Activated naive CD4-positive, alpha-beta T cell treated with anti-CD3 and anti-CD28 coated beads, Interleukin-2, amount 10 ng/mL, durations not matched to agents 7 days and 5 days (primary cell): ENCODE measurements at regions not wholly inside any gene's neighbourhood (a gene's known extent, or its start where the extent isn't known, plus 50 kb on each side); places are given as distances from the start of the nearest gene placed in this dataset.

ENCODE experiments used
- CTCF ChIA-PET: fragments of 350-600 bp; sonication (Branson Sonifier 250); formaldehyde crosslinking; loops from one replicate; lab custom pipeline; 2021; ENCODE audit warnings: antibody characterized with exemption; lab: Charles Lee
- DNase-seq: peaks from one replicate; pipeline ENCODE4 v3.0.0-alpha.2; 2020
- H3K27ac Mint-ChIP-seq: one replicate; pipeline ENCODE4 v1.8.0; 2021; ENCODE audit warnings: mild to moderate bottlenecking, moderate library complexity, mixed read lengths
- H3K27me3 Mint-ChIP-seq: one replicate; pipeline ENCODE4 v1.8.0; 2021; ENCODE audit warnings: mild to moderate bottlenecking, mixed read lengths
- H3K36me3 Mint-ChIP-seq: one replicate; pipeline ENCODE4 v1.8.0; 2021; ENCODE audit warnings: mixed read lengths
- H3K4me1 Mint-ChIP-seq: one replicate; pipeline ENCODE4 v1.8.0; 2021; ENCODE audit warnings: mixed read lengths
- H3K4me3 Mint-ChIP-seq: one replicate; pipeline ENCODE4 v1.8.0; 2021; ENCODE audit warnings: mild to moderate bottlenecking, moderate library complexity, mixed read lengths
- H3K9me3 Mint-ChIP-seq: one replicate; pipeline ENCODE4 v1.8.0; 2021; ENCODE audit warnings: mixed read lengths

DNA sequence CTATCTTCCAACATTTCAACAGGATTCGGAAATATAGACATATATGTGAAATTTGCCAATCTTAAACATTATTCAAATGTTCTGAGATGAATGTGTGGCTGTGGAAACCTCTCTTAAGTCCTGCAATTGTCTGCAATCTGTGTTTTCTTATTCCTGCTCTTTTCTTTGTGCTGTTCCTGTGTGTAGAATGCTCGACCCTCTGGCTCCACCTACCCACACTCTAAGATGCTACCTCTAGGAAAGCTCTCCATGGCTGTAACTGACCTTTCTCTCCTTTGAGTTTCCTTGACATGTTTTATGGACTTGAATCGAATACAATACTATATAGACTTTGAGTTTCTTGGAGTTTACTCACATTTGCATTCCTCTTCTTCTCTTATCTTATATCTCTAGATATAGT is 120.6 kb upstream of the ASTN2 start:
- no peaks in the 10 kb centered on the region for H3K36me3 Mint-ChIP-seq

DNA sequence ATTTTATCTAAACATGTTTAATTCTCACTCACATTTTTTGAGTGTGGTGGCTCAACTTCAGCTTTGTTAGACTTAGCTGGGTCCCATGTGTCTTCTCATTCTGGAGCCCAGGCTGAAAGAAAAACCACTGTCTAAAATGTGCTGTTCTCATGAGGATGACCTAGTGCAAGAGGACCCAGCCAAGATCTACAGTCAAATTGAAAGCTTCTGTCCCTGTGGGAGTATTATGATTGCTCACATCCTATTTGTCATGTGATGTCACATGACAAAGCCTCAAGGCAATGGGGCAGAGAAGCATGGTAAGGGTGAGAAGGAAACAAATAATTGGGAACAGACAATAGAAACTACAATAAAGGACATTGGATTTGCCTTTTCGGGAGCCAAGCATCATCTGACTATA is 113.4 kb upstream of the ASTN2 start:
- Mint-ChIP-seq H3K36me3 (no peaks in the 10 kb centered on the region), H3K4me3 (no peak overlapping the region), H3K9me3 (no peaks in the 10 kb centered on the region), H3K27ac (no peak overlapping the region), H3K27me3 (no peaks in the 10 kb centered on the region), H3K4me1 (no peaks in the 10 kb centered on the region)
- CTCF ChIA-PET: interaction anchor here (1.0 kb wide), 1 partner anchor 29 kb away, joined by 4 read pairs; no protein-coding TSS in a partner anchor
- no peak for DNase-seq

More for the DNA sequence above, 120.6 kb upstream of the ASTN2 start:
- CTCF ChIA-PET: no interaction called here
- Mint-ChIP-seq H3K4me1 (no peaks in the 10 kb centered on the region), H3K9me3 (no peaks in the 10 kb centered on the region), H3K27me3 (no peaks in the 10 kb centered on the region), H3K4me3 (no peak overlapping the region), H3K27ac (no peak overlapping the region)
- DNase-seq: no peak

DNA sequence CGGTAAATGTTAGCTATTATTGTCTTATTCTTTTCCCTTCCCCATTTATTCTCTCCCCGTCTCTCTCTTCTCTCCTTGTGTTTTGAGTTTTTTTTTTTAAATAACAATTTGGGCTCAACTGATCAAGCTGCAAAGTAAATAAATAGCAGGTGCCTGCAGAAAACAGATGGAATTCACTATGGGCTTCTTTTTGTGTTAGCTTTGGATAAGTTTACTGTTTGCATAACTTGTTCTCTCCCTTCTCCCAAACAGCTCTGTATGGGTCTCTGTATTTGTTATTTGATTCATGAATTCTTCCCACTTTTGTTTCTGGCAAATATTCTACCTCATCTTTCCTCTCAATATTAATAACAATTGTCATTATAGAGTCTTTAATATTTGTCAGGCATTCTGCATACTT is 111.8 kb upstream of the ASTN2 start:
- no peaks in the 10 kb centered on the region for H3K36me3 Mint-ChIP-seq
- no peaks in the 10 kb centered on the region for H3K27me3 Mint-ChIP-seq
- H3K27ac Mint-ChIP-seq: no peak overlapping the region
- CTCF ChIA-PET: interaction anchor here (1.2 kb wide), 1 partner anchor 39 kb away, joined by 3 read pairs; no protein-coding TSS in a partner anchor
- no peaks in the 10 kb centered on the region for H3K4me1 Mint-ChIP-seq
- no peak overlapping the region for H3K4me3 Mint-ChIP-seq
- no peak for DNase-seq
- no peaks in the 10 kb centered on the region for H3K9me3 Mint-ChIP-seq

DNA sequence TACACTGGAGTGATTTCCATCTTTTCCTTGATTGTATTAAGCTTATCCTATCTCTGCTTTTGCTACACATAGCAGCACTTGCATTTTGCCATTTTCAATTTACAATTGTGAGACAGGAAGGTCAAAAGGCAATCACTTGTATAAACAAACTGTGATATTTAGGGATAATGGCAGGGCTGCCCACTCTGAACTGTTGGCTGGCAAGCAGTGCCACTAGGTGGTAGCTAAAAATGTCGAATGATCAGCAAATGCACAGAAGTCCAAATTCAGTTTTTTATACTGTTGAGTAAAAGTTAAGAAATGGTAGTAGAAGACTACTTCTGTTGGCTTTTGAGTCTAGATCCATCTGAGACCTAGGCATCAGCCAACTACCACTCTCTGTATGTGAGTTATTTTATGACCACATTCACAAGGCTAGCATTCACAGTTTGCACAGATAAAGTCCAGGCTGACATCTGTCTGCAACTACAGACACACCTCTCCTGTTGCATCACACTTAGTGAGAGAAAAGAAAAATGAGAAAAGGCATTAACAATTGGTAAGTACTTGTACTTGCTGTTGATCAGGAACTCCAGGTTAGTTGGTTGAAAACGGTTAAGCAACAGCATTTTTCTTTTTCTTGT is 108.8 kb upstream of the ASTN2 start:
- Mint-ChIP-seq H3K4me3 (no peak overlapping the region), H3K4me1 (no peaks in the 10 kb centered on the region), H3K9me3 (no peaks in the 10 kb centered on the region), H3K27ac (no peak overlapping the region), H3K27me3 (no peaks in the 10 kb centered on the region), H3K36me3 (no peaks in the 10 kb centered on the region)
- DNase-seq: no peak
- CTCF ChIA-PET: no interaction called here

DNA sequence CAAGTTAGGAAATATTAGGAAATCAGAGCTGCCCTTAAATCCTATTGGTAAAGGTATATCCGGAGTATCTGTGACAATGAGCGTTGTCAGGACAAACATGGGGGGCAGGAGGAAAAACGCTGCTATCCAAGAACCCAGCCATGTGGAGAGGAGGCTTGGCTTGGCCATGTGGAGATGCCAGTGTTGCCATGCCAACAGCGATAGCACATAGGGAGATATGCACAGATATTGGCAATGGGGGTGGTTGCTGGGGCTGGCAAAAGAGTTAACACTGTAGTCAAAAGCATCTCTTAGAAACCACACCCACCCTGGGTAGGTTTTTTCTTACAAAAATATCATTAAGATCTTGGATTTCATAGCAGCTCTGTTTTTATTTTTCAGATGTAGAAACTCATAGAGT is 106.4 kb upstream of the ASTN2 start:
- no peak overlapping the region for H3K4me3 Mint-ChIP-seq
- DNase-seq: no peak
- H3K36me3 Mint-ChIP-seq: no peaks in the 10 kb centered on the region
- no peaks in the 10 kb centered on the region for H3K4me1 Mint-ChIP-seq
- no peaks in the 10 kb centered on the region for H3K9me3 Mint-ChIP-seq
- CTCF ChIA-PET: no interaction called here
- no peaks in the 10 kb centered on the region for H3K27me3 Mint-ChIP-seq
- no peak overlapping the region for H3K27ac Mint-ChIP-seq

DNA sequence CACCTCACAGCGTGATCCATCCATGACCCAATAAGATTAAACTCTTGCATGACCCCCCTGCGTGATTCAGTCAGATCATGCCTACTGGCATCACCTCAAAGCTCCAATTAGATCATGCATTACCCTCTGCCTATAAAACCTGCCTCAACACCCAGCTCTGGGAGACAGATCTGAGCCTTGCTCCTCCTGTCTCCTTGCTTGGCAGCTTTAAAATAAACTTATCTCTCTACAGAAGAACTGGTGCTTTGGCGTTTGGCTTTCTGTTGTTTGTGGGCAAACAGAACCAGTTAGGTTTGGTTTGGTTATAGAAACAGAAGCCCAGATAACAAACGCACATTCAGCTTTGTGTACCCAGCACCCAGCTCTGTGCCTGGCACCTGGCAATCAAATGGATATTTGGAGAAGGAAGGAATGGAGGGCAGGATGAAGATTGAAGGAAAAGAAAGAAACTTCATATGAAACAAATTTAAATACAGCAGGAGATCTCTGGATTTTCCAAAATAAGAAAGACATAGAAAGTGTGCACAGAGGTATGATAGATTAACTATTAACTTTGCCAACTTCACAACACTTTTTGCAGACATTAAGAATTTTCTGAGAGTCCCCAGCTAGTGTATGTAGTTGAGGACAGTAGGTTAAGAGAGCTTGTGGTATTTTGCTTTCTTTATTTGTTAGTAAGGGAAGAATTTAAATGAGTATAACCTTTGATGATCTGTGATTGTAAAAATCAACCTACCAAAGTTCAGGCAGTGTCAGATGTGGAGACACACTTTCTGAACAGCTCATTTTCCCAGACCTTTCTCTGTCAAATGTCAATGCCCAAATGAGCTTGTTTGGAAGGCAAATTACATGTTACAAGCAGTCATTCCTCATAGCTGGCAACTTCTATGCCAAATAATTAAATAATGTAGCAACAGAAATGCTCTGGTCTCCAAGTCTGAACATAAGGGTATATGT is 102.1 kb upstream of the ASTN2 start:
- Mint-ChIP-seq H3K4me3 (no peak overlapping the region), H3K36me3 (no peaks in the 10 kb centered on the region), H3K9me3 (no peaks in the 10 kb centered on the region), H3K27me3 (no peaks in the 10 kb centered on the region), H3K27ac (no peak overlapping the region), H3K4me1 (no peaks in the 10 kb centered on the region)
- CTCF ChIA-PET: interaction anchor here (1.6 kb wide), 1 partner anchor 29 kb away, joined by 6 read pairs; no protein-coding TSS in a partner anchor
- DNase-seq: no peak

DNA sequence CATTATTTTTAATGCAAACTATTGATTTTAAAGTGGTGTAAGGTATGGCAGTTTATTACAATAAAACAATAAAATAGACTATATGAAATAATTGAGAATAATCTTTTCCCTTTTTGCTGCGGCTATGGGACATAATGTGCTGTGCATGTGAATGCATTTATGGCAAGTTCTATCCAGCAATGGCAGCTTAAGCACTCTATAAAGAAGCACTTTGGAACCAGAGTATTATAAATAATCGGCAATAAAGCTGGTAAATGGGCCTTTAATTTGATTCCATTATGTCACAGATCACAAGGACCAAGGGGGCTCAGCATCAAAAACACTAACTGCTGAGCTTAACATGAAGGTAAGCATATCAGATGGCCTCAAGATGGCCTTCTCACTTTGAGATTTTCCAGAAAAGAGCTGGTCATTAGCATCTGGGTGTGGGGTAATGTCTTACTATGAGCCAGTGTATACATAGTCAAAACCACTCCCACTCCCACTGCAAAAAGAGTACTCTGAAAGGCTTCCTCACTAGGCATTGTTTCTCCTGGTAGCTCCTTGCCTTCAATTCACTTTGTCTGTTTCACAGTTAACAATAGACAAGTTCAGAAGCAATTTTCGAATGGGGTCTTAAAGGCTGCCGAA is 97.1 kb upstream of the ASTN2 start:
- no peaks in the 10 kb centered on the region for H3K9me3 Mint-ChIP-seq

DNA sequence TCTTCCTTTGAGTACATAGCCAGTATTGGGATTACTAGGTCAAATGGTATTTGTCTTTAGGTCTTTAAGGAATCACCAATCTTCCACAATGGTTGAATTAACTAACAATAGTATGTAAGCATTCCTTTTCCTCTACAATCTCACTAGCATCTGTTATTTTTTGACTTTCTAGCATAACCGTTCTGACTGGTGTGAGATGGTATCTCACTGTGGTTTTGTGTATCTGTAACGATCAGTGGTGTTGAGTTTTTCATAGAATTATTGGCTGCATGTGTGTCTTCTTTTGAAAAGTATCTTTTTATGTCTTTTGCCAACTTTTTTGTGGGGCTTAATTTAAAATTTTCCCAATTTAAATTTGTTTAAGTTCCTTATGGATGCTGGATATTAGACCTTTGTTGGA is 81.5 kb upstream of the ASTN2 start:
- Mint-ChIP-seq H3K9me3 (no peaks in the 10 kb centered on the region), H3K4me3 (no peak overlapping the region), H3K4me1 (no peaks in the 10 kb centered on the region), H3K36me3 (no peaks in the 10 kb centered on the region), H3K27me3 (no peaks in the 10 kb centered on the region), H3K27ac (no peak overlapping the region)
- DNase-seq: no peak
- CTCF ChIA-PET: no interaction called here

More for the DNA sequence above, 97.1 kb upstream of the ASTN2 start:
- no peak for DNase-seq
- no peaks in the 10 kb centered on the region for H3K36me3 Mint-ChIP-seq
- H3K27ac Mint-ChIP-seq: no peak overlapping the region
- CTCF ChIA-PET: no interaction called here
- H3K4me1 Mint-ChIP-seq: no peaks in the 10 kb centered on the region
- H3K4me3 Mint-ChIP-seq: no peak overlapping the region
- H3K27me3 Mint-ChIP-seq: no peaks in the 10 kb centered on the region

DNA sequence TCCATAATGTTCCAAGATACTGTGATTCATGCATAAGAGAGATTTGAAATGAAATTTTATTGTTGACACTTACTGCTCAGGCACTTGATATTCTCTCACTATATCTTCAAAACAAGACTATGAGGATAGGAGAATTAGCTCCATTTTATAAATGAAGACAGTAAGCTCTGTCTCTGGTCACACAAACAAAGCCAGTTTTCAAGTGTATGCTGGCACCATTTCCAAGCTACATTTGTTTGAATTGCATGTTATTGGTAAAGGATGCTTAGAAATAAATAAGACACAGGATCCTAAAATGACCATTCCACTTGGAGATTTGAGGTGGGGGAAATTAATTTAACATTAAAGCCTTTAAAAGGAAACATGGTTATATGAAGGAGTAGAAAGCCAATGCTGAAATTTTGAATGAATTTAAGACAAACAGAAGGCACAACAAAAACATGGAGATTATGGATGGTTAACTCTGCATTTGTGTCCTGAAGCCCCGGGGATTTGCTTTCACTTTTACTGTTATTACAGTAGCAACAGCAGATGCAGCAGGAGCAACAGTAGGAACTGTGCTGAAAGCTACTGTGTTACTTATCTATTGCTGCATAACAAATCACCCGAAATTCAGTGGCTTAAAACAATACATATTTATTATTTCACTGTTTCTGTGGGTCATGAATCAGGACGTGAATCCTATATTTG is 79.7 kb upstream of the ASTN2 start:
- DNase-seq: no peak
- Mint-ChIP-seq H3K27me3 (no peaks in the 10 kb centered on the region), H3K27ac (no peak overlapping the region), H3K4me3 (no peak overlapping the region), H3K36me3 (no peaks in the 10 kb centered on the region), H3K4me1 (no peaks in the 10 kb centered on the region), H3K9me3 (no peaks in the 10 kb centered on the region)
- CTCF ChIA-PET: no interaction called here

DNA sequence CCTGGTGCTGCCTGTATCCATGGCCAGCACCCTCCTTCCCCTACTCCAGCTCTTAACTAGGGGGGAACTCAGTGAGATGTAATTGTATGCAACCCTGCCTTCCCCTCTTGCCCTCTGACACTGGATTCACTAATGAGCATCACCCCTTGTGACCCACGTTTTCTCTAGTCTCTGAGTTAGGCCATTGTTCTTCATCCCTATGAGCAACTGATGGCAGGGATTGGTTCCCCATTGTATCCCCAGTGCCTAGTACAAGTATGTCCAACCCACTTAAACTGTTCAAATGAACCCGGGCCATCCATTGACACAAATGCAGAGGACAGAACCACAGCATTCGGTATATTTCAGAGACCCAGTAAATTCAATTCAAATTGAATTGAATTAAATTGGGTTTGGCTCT is 77.6 kb upstream of the ASTN2 start:
- no peak for DNase-seq
- Mint-ChIP-seq H3K36me3 (no peaks in the 10 kb centered on the region), H3K4me3 (no peak overlapping the region), H3K27ac (no peak overlapping the region), H3K4me1 (no peaks in the 10 kb centered on the region), H3K9me3 (no peaks in the 10 kb centered on the region), H3K27me3 (no peaks in the 10 kb centered on the region)
- CTCF ChIA-PET: no interaction called here

DNA sequence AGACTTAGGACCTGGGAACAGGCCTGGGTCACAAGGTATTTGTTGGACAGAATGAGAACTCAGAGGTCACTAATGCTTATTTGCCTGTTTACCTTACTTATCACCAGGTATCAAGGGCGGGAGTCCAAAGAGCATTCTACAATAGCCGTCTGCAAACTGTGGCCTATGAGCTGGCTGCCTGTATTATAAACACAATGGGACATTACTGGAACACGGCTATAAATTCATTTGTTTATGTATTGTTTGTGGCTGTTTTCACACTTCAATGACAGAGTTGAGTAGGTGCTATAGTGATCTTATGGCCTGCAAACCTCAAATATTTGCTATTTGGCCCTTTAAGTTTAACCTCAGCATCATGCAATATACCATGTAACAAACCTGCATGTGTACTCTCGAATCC is 76.6 kb upstream of the ASTN2 start:
- Mint-ChIP-seq H3K27me3 (no peaks in the 10 kb centered on the region), H3K36me3 (no peaks in the 10 kb centered on the region), H3K4me1 (no peaks in the 10 kb centered on the region), H3K9me3 (no peaks in the 10 kb centered on the region), H3K4me3 (no peak overlapping the region), H3K27ac (no peak overlapping the region)
- CTCF ChIA-PET: no interaction called here
- DNase-seq: no peak

DNA sequence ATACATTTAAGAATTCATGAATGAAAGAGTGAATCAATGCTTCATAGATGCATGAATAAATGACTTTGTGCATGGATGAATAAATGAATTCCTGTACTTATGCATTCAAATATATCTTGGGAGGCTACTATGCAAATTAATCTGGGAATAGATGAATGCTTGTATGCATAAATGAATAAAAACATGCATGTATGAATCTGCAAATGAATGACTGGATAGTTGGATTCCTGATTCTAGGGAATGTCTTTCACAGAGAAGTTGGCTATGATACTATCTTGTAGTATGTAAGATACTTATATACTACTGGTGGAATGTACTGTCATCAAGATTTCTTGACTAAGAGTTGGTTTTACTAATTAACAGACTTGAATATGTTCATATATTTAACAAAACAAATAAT is 75.3 kb upstream of the ASTN2 start:
- DNase-seq: no peak
- CTCF ChIA-PET: no interaction called here
- Mint-ChIP-seq H3K4me1 (no peaks in the 10 kb centered on the region), H3K4me3 (no peak overlapping the region), H3K27ac (no peak overlapping the region), H3K9me3 (no peaks in the 10 kb centered on the region), H3K27me3 (no peaks in the 10 kb centered on the region), H3K36me3 (no peaks in the 10 kb centered on the region)

DNA sequence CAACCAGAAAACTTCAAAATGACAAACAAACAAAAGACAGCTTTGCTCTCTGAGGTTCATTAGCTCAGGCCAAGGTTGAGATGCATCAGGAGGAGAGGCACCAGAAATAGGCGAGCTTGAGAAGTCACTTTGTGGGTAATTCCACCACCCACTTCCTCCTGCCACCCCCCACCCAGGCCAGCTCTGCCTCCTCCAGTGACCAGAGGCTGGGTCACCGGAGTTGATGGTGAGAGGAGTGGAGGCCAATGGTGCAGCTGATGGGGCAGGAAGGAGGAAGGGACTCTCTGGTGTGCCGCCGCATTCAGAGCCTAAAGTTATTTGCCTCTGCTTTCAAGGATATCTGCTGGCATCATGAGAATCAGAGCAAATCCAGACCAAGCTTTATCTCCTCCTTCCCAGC is 73.8 kb upstream of the ASTN2 start:
- no peaks in the 10 kb centered on the region for H3K4me1 Mint-ChIP-seq
- no peaks in the 10 kb centered on the region for H3K36me3 Mint-ChIP-seq
- H3K27ac Mint-ChIP-seq: no peak overlapping the region
- no peaks in the 10 kb centered on the region for H3K27me3 Mint-ChIP-seq
- H3K9me3 Mint-ChIP-seq: no peaks in the 10 kb centered on the region
- CTCF ChIA-PET: interaction anchor here (0.8 to 2.8 kb wide), 4 partner anchors 9 to 116 kb away, joined by 4 to 14 read pairs (median 8); no protein-coding TSS in a partner anchor
- no peak for DNase-seq
- H3K4me3 Mint-ChIP-seq: no peak overlapping the region
